ENCODE measurements at regions not wholly inside any gene's neighbourhood (a gene's known extent, or its start where the extent isn't known, plus 50 kb on each side); places are given as distances from the start of the nearest gene placed in this dataset.

DNA sequence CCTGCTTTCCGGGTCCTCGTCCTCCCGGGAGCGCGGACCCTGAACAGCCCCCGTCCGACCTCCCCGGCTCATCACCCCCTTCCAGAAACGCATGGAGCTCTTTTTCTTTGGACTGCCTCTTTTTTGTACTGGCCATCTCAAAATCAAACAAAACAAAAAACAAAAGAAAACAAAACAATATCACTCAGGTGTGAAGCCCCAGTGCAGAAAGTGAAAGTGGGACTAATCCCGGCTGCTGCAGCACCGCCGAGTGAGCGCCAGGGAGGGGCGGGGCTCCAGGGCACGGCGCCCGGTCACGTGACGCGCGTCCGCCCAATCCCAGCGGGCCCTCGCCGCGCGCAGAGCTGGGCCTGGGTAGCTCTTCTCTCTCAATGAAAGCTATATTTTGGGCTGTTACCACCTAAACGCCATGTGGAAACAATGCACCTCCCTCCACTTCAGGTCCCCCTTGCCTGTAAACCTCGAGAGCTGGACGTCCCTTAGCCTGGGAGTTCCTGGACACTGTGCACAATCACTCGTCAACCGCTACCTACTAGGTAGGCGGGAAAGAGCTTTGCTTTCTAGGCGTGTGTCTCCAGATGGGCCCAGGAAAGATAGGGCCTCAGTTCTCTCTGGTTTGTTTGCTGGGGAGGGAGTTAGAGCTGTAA lies 93.7 kb upstream of the PRDM1 start (continued):
- TF ChIP-seq ZNF555 (tag by site-specific recombination; conservative IDR thresholded peaks at IDR 0.05) (no peak), ZNF501 (tag by site-specific recombination; IDR thresholded peaks at IDR 0.05) (peak; percentile 58; the same call in 1 of the 2 replicates), ZNF354C (tag by site-specific recombination; IDR thresholded peaks at IDR 0.05; ENCODE audit: borderline replicate concordance, low read depth) (no peak), ZNF341 (tag by site-specific recombination; IDR thresholded peaks at IDR 0.05; ENCODE audit: low read depth) (peak; percentile 97), ZNF121 (tag by site-specific recombination; IDR thresholded peaks at IDR 0.05) (no peak), ZNF302 (tag by site-specific recombination; IDR thresholded peaks at IDR 0.05; ENCODE audit: low read depth) (no peak), ZXDB (tag by site-specific recombination; IDR thresholded peaks at IDR 0.05) (no peak), ZNF324 (tag by site-specific recombination; IDR thresholded peaks at IDR 0.05) (no peak), BCL11A (tag by site-specific recombination; IDR thresholded peaks at IDR 0.05; ENCODE audit: low read depth) (no peak), ZNF624 (tag by site-specific recombination; IDR thresholded peaks at IDR 0.05) (no peak), SP2 (tag by site-specific recombination; IDR thresholded peaks at IDR 0.05) (peak; percentile 50), ZNF2 (tag by site-specific recombination; IDR thresholded peaks at IDR 0.05) (no peak; the same call in 1 of the 2 replicates), ZNF211 (tag by site-specific recombination; IDR thresholded peaks at IDR 0.05; ENCODE audit: low read depth) (no peak), ZNF157 (tag by site-specific recombination; IDR thresholded peaks at IDR 0.05) (no peak), ZNF19 (tag by site-specific recombination; IDR thresholded peaks at IDR 0.05; ENCODE audit: low read depth) (no peak), ZNF311 (tag by site-specific recombination; IDR thresholded peaks at IDR 0.05; ENCODE audit: borderline replicate concordance) (no peak), TCF7L2 (IDR thresholded peaks at IDR 0.05; ENCODE audit: borderline replicate concordance, low read depth, low read length) (no peak), ZNF549 (tag by site-specific recombination; IDR thresholded peaks at IDR 0.05) (no peak), MZF1 (tag by site-specific recombination; IDR thresholded peaks at IDR 0.05; ENCODE audit: borderline replicate concordance) (no peak), ZNF404 (tag by site-specific recombination; IDR thresholded peaks at IDR 0.05) (no peak), ZNF239 (tag by site-specific recombination; IDR thresholded peaks at IDR 0.05) (no peak), ZNF223 (tag by site-specific recombination; IDR thresholded peaks at IDR 0.05) (no peak), ZNF670 (tag by site-specific recombination; IDR thresholded peaks at IDR 0.05; ENCODE audit: low read depth) (no peak)
- TF ChIP-seq, protein P1, sequence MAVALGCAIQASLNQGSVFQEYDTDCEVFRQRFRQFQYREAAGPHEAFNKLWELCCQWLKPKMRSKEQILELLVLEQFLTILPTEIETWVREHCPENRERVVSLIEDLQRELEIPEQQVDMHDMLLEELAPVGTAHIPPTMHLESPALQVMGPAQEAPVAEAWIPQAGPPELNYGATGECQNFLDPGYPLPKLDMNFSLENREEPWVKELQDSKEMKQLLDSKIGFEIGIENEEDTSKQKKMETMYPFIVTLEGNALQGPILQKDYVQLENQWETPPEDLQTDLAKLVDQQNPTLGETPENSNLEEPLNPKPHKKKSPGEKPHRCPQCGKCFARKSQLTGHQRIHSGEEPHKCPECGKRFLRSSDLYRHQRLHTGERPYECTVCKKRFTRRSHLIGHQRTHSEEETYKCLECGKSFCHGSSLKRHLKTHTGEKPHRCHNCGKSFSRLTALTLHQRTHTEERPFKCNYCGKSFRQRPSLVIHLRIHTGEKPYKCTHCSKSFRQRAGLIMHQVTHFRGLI (tag by site-specific recombination; IDR thresholded peaks at IDR 0.05) = no peak
- TF ChIP-seq, protein P2, sequence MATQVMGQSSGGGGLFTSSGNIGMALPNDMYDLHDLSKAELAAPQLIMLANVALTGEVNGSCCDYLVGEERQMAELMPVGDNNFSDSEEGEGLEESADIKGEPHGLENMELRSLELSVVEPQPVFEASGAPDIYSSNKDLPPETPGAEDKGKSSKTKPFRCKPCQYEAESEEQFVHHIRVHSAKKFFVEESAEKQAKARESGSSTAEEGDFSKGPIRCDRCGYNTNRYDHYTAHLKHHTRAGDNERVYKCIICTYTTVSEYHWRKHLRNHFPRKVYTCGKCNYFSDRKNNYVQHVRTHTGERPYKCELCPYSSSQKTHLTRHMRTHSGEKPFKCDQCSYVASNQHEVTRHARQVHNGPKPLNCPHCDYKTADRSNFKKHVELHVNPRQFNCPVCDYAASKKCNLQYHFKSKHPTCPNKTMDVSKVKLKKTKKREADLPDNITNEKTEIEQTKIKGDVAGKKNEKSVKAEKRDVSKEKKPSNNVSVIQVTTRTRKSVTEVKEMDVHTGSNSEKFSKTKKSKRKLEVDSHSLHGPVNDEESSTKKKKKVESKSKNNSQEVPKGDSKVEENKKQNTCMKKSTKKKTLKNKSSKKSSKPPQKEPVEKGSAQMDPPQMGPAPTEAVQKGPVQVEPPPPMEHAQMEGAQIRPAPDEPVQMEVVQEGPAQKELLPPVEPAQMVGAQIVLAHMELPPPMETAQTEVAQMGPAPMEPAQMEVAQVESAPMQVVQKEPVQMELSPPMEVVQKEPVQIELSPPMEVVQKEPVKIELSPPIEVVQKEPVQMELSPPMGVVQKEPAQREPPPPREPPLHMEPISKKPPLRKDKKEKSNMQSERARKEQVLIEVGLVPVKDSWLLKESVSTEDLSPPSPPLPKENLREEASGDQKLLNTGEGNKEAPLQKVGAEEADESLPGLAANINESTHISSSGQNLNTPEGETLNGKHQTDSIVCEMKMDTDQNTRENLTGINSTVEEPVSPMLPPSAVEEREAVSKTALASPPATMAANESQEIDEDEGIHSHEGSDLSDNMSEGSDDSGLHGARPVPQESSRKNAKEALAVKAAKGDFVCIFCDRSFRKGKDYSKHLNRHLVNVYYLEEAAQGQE (tag by site-specific recombination; IDR thresholded peaks at IDR 0.05) = no peak
- TF ChIP-seq, protein P3, sequence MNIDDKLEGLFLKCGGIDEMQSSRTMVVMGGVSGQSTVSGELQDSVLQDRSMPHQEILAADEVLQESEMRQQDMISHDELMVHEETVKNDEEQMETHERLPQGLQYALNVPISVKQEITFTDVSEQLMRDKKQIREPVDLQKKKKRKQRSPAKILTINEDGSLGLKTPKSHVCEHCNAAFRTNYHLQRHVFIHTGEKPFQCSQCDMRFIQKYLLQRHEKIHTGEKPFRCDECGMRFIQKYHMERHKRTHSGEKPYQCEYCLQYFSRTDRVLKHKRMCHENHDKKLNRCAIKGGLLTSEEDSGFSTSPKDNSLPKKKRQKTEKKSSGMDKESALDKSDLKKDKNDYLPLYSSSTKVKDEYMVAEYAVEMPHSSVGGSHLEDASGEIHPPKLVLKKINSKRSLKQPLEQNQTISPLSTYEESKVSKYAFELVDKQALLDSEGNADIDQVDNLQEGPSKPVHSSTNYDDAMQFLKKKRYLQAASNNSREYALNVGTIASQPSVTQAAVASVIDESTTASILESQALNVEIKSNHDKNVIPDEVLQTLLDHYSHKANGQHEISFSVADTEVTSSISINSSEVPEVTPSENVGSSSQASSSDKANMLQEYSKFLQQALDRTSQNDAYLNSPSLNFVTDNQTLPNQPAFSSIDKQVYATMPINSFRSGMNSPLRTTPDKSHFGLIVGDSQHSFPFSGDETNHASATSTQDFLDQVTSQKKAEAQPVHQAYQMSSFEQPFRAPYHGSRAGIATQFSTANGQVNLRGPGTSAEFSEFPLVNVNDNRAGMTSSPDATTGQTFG (tag by site-specific recombination; IDR thresholded peaks at IDR 0.05; ENCODE audit: borderline replicate concordance) = no peak
- TF ChIP-seq, protein P4, sequence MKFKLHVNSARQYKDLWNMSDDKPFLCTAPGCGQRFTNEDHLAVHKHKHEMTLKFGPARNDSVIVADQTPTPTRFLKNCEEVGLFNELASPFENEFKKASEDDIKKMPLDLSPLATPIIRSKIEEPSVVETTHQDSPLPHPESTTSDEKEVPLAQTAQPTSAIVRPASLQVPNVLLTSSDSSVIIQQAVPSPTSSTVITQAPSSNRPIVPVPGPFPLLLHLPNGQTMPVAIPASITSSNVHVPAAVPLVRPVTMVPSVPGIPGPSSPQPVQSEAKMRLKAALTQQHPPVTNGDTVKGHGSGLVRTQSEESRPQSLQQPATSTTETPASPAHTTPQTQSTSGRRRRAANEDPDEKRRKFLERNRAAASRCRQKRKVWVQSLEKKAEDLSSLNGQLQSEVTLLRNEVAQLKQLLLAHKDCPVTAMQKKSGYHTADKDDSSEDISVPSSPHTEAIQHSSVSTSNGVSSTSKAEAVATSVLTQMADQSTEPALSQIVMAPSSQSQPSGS (tag by site-specific recombination; IDR thresholded peaks at IDR 0.05; ENCODE audit: low read depth) = no peak
- TF ChIP-seq, protein P5, sequence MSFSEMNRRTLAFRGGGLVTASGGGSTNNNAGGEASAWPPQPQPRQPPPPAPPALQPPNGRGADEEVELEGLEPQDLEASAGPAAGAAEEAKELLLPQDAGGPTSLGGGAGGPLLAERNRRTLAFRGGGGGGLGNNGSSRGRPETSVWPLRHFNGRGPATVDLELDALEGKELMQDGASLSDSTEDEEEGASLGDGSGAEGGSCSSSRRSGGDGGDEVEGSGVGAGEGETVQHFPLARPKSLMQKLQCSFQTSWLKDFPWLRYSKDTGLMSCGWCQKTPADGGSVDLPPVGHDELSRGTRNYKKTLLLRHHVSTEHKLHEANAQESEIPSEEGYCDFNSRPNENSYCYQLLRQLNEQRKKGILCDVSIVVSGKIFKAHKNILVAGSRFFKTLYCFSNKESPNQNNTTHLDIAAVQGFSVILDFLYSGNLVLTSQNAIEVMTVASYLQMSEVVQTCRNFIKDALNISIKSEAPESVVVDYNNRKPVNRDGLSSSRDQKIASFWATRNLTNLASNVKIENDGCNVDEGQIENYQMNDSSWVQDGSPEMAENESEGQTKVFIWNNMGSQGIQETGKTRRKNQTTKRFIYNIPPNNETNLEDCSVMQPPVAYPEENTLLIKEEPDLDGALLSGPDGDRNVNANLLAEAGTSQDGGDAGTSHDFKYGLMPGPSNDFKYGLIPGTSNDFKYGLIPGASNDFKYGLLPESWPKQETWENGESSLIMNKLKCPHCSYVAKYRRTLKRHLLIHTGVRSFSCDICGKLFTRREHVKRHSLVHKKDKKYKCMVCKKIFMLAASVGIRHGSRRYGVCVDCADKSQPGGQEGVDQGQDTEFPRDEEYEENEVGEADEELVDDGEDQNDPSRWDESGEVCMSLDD (tag by site-specific recombination; IDR thresholded peaks at IDR 0.05) = no peak
